CD14-positive monocyte (primary cell): ENCODE measurements at regions not wholly inside any gene's neighbourhood (a gene's known extent, or its start where the extent isn't known, plus 50 kb on each side); places are given as distances from the start of the nearest gene placed in this dataset.

Experiments used
- DNase-seq, 3 donors: peaks; one replicate each; pipeline ENCODE4 v3.0.0-alpha.2; 2011 to 2022
- H2AFZ ChIP-seq: 2 replicates; pipeline ENCODE4 v1.6.0; 2012; ENCODE audit warnings: mild to moderate bottlenecking, low read depth, low read length, inconsistent platforms; ENCODE audit not compliant: insufficient read depth, poor library complexity, severe bottlenecking
- H3K27ac ChIP-seq, 2 donors: 1 replicate in 1 of 2; 2 replicates in 1 of 2; pipeline ENCODE4 v1.5.1; 2012 to 2013; ENCODE audit warnings: low read length in 2 of 2, control low read depth in 1 of 2, inconsistent platforms in 1 of 2, low read depth in 1 of 2, mild to moderate bottlenecking in 1 of 2
- H3K27me3 ChIP-seq, 2 donors: one replicate each; pipeline versions ENCODE4 v1.6.0 to v1.6.1; 2011 to 2013; ENCODE audit warnings: low read length in 2 of 2; ENCODE audit not compliant: control insufficient read depth in 2 of 2, insufficient read depth in 2 of 2
- H3K36me3 ChIP-seq, 2 donors: replicated peaks in 1 of 2; 1 replicate in 1 of 2; 2 replicates in 1 of 2; pipeline versions ENCODE4 v1.5.1 to v1.6.1; 2012 to 2013; ENCODE audit warnings: low read length in 2 of 2, control low read depth in 1 of 2, inconsistent platforms in 1 of 2, mild to moderate bottlenecking in 1 of 2; ENCODE audit not compliant: insufficient read depth in 2 of 2, control insufficient read depth in 1 of 2
- H3K4me1 ChIP-seq, 2 donors: 1 replicate in 1 of 2; 2 replicates in 1 of 2; pipeline versions ENCODE4 v1.5.1 to v1.6.1; 2012 to 2013; ENCODE audit warnings: low read length in 2 of 2, control low read depth in 1 of 2, inconsistent platforms in 1 of 2, mild to moderate bottlenecking in 1 of 2, moderate library complexity in 1 of 2; ENCODE audit not compliant: insufficient read depth in 2 of 2, control insufficient read depth in 1 of 2
- H3K4me2 ChIP-seq: replicated peaks from 2 replicates; pipeline ENCODE3; 2012; ENCODE audit warnings: low read length, moderate library complexity, mild to moderate bottlenecking; ENCODE audit not compliant: poor library complexity, severe bottlenecking; ENCODE audit errors: extremely low read depth
- H3K4me3 ChIP-seq, 3 experiments: fragments of 200-600 bp in 1 of 3; sonication (generic) in 1 of 3; replicated peaks in 1 of 3; 1 replicate in 2 of 3; 2 replicates in 1 of 3; pipeline ENCODE4 v1.5.1; 2011 to 2013; ENCODE audit warnings: low read length in 3 of 3, mild to moderate bottlenecking in 3 of 3, control low read depth in 2 of 3, low read depth in 2 of 3, inconsistent platforms in 1 of 3, moderate library complexity in 1 of 3
- H3K79me2 ChIP-seq: 2 replicates; pipeline ENCODE4 v1.6.0; 2012; ENCODE audit warnings: mild to moderate bottlenecking, control low read depth, inconsistent platforms, low read length, moderate library complexity; ENCODE audit not compliant: insufficient read depth
- H3K9ac ChIP-seq: 2 replicates; pipeline ENCODE4 v1.6.0; 2017; ENCODE audit warnings: low read length, mild to moderate bottlenecking; ENCODE audit not compliant: insufficient read depth, poor library complexity, severe bottlenecking
- H3K9me3 ChIP-seq, 2 donors: replicated peaks in 1 of 2; 1 replicate in 1 of 2; 2 replicates in 1 of 2; pipeline versions ENCODE4 v1.5.1 to v1.6.1; 2012 to 2013; ENCODE audit warnings: low read length in 2 of 2, control low read depth in 1 of 2; ENCODE audit not compliant: control insufficient read depth in 1 of 2, insufficient read depth in 1 of 2
- H4K20me1 ChIP-seq: 2 replicates; pipeline ENCODE4 v1.6.0; 2012; ENCODE audit warnings: mild to moderate bottlenecking, low read length, control low read depth, moderate library complexity; ENCODE audit not compliant: insufficient read depth
- H3K27ac Mint-ChIP-seq, 7 donors: one replicate each; pipeline ENCODE4 v1.8.0; 2020; ENCODE audit warnings: mild to moderate bottlenecking in 7 of 7, mixed read lengths in 7 of 7, moderate library complexity in 6 of 7, inconsistent platforms in 2 of 7
- H3K27me3 Mint-ChIP-seq, 3 donors: one replicate each; pipeline ENCODE4 v1.8.0; 2021 to 2022; ENCODE audit warnings: low read depth in 3 of 3, mild to moderate bottlenecking in 3 of 3, mixed read lengths in 3 of 3, moderate library complexity in 3 of 3, inconsistent platforms in 1 of 3
- H3K36me3 Mint-ChIP-seq, 2 donors: one replicate each; pipeline ENCODE4 v1.8.0; 2020; ENCODE audit warnings: mixed read lengths in 2 of 2, inconsistent platforms in 1 of 2, mild to moderate bottlenecking in 1 of 2
- H3K4me1 Mint-ChIP-seq: one replicate; pipeline ENCODE4 v1.8.0; 2020; ENCODE audit warnings: mild to moderate bottlenecking, mixed read lengths
- H3K4me3 Mint-ChIP-seq, 2 donors: one replicate each; pipeline ENCODE4 v1.8.0; 2020; ENCODE audit warnings: mild to moderate bottlenecking in 2 of 2, mixed read lengths in 2 of 2, moderate library complexity in 1 of 2
- H3K9me3 Mint-ChIP-seq, 7 donors: one replicate each; pipeline ENCODE4 v1.8.0; 2020 to 2022; ENCODE audit warnings: mixed read lengths in 7 of 7, mild to moderate bottlenecking in 6 of 7, moderate library complexity in 6 of 7, inconsistent platforms in 2 of 7
- CTCF ChIP-seq: fragments of 200-600 bp; IDR thresholded peaks from one replicate; pipeline ENCODE4 v1.8.0; 2022; ENCODE audit warnings: antibody characterized with exemption, mild to moderate bottlenecking
- WGBS: methylation state at CpG from one replicate; pipeline ENCODE4 v1.1.5; 2013; ENCODE audit warnings: missing lambda C conversion rate; ENCODE audit not compliant: insufficient coverage; 5-methylcytosine and 5-hydroxymethylcytosine counted together
- intact Hi-C, 2 donors: fragments of 100-400 bp; cut with micrococcal nuclease; formaldehyde crosslinking; loops; one replicate each; pipeline versions ENCODE4 v1.15.0 to v1.15.1; 2023

- Histone ChIP-seq H2AFZ (no peak overlapping the region), H4K20me1 (no peaks in the 10 kb centered on the region), H3K4me1 (no peaks in the 10 kb centered on the region), H3K9ac (no peak overlapping the region), H3K9me3 (no peaks in the 10 kb centered on the region), H3K27ac (no peak overlapping the region), H3K27me3 (no peaks in the 10 kb centered on the region), H3K79me2 (no peaks in the 10 kb centered on the region), H3K4me2 (no peak overlapping the region), H3K4me3 (no peak overlapping the region), H3K36me3 (no peaks in the 10 kb centered on the region)
- intact Hi-C loops = no loop called here
- H3K36me3 Mint-ChIP-seq = no peaks in the 10 kb centered on the region
- no peak for DNase-seq
- no peaks in the 10 kb centered on the region for H3K9me3 Mint-ChIP-seq
- H3K27me3 Mint-ChIP-seq = no peaks in the 10 kb centered on the region
- H3K27ac Mint-ChIP-seq = no peak overlapping the region
- no peak overlapping the region for H3K4me3 Mint-ChIP-seq
- no CpG with 5 or more reads among the region's 2 CpGs for WGBS
- no peaks in the 10 kb centered on the region for H3K4me1 Mint-ChIP-seq
- no peak for TF ChIP-seq CTCF
Measured at GRCh38 chr1:199549421-199549820, 478.1 kb upstream of the NR5A2 start.

DNA sequence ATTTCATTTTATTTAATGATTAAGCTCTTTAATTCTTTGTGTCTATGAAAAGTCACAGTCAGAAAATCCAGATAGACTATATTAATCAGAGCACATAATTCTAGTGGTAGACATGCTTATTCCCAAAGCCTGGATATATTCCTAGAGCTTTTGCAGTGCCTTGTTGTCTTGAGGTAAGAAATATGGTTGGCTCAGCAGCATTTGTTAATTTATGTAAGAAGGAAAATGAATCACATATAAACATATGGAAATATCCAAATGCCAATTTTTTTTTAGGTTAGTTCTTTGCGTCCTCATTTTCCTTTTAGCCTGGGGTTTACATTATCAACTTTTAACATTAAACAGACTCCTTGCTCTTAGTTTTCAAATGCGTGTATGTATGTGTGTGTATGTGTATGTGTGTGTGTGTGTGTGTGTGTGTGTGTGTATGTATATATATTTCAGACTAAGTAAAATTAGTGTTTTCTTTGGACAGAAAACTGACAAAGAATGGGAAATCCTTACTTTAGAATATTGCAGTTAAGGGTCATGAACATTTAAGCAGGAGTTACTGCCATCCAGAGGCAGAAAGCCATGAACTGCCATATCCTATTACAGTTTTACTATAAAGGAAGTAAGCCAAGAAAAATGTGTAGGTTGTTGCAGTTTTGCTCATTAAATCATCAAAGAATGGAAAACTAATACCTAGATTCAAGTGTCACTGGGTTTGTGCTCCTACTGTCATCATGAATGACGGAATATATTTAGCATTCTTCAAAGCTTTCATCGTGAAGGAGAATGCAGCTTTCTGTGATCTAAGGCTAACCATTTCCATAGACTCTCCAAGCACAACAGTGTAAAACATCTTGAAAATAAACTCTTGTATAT is 477.1 kb upstream of the NR5A2 start:
- WGBS = no CpG with 5 or more reads among the region's 4 CpGs
- H3K4me3 Mint-ChIP-seq = no peak overlapping the region
- no peak for DNase-seq
- H3K4me1 ChIP-seq = no peaks in the 10 kb centered on the region
- H4K20me1 ChIP-seq = no peaks in the 10 kb centered on the region
- intact Hi-C loops = no loop called here
- no peaks in the 10 kb centered on the region for H3K9me3 Mint-ChIP-seq
- no peak overlapping the region for H3K27ac Mint-ChIP-seq
- H3K27me3 Mint-ChIP-seq = no peaks in the 10 kb centered on the region
- H2AFZ ChIP-seq = no peak overlapping the region
- no peak overlapping the region for H3K4me3 ChIP-seq
- H3K9me3 ChIP-seq = no peaks in the 10 kb centered on the region
- no peak overlapping the region for H3K4me2 ChIP-seq
- no peaks in the 10 kb centered on the region for H3K36me3 ChIP-seq
- H3K36me3 Mint-ChIP-seq = no peaks in the 10 kb centered on the region
- H3K27ac ChIP-seq = no peak overlapping the region
- H3K4me1 Mint-ChIP-seq = no peaks in the 10 kb centered on the region
- TF ChIP-seq CTCF = no peak
- H3K9ac ChIP-seq = no peak overlapping the region
- H3K79me2 ChIP-seq = no peaks in the 10 kb centered on the region
- no peaks in the 10 kb centered on the region for H3K27me3 ChIP-seq
